ENCODE measurements at regions not wholly inside any gene's neighbourhood (a gene's known extent, or its start where the extent isn't known, plus 50 kb on each side); places are given as distances from the start of the nearest gene placed in this dataset.

- TF ChIP-seq POLR2A (IDR thresholded peaks at IDR 0.05) = no peak
- TF ChIP-seq CTCF (IDR thresholded peaks at IDR 0.05) = no peak
Observed at GRCh38 chr11:69915151-69915500, 95.9 kb upstream of the FGF3 start.
